GM12878 (cell line): ENCODE measurements at regions not wholly inside any gene's neighbourhood (a gene's known extent, or its start where the extent isn't known, plus 50 kb on each side); places are given as distances from the start of the nearest gene placed in this dataset.
"Not testable (repeated sequence)": the region's sequence is repeated elsewhere in the genome, so short reads cannot be mapped to it uniquely, and the experiment has no call there.

Experiments
- ATAC-seq: fragments of 200-7000 bp; cut with Tn5 transposase; 3 replicates; pipeline ENCODE4 v1.9.1; 2020; ENCODE audit warnings: mild to moderate bottlenecking, moderate library complexity
- BruUV-seq: library from RNA; stranded (reverse); fragments of 400-500 nt; replicated peaks from 2 replicates; lab custom pipeline; 2021; lab: Mats Ljungman, UMichigan
- CTCF ChIA-PET: fragments of 300-600 bp; sonication (Branson Sonifier 250); formaldehyde crosslinking; extraction: SDS; loops from one replicate; lab custom pipeline; 2021; ENCODE audit warnings: inconsistent platforms; lab: Yijun Ruan, JAX
- POLR2A ChIA-PET: fragments of 350-600 bp; formaldehyde crosslinking; extraction: SDS; loops from one replicate; lab custom pipeline; 2021; ENCODE audit warnings: inconsistent platforms; lab: Charles Lee
- RAD21 ChIA-PET: fragments of 300-600 bp; sonication (Branson Sonifier 250); formaldehyde crosslinking; loops from one replicate; lab custom pipeline; 2023; ENCODE audit warnings: antibody characterized with exemption; ENCODE audit not compliant: unreplicated experiment; lab: Charles Lee
- SMC1A ChIA-PET: fragments of 300-600 bp; sonication (Branson Sonifier 250); formaldehyde crosslinking; loops from one replicate; lab custom pipeline; 2023; ENCODE audit not compliant: unreplicated experiment, uncharacterized antibody; lab: Charles Lee
- DNase-seq: peaks from one replicate; pipeline ENCODE4 v3.0.0-alpha.2; 2011; ENCODE audit warnings: low read depth, low spot score
- FAIRE-seq: peaks from 3 replicates; lab custom pipeline; 2011; peaks lifted over from hg19 to GRCh38; lab: Jason Lieb, UNC
- H2AFZ ChIP-seq: 2 replicates; pipeline ENCODE4 v1.6.0; 2011; ENCODE audit warnings: low read depth, low read length, control low read depth; ENCODE audit not compliant: control insufficient read depth
- H3K27ac ChIP-seq: 2 replicates; pipeline ENCODE4 v1.5.1; 2011; ENCODE audit warnings: control low read depth; ENCODE audit not compliant: control insufficient read depth, insufficient read depth
- H3K27me3 ChIP-seq, 2 experiments: replicated peaks in 1 of 2; 2 replicates each; pipeline versions ENCODE4 v1.6.0 to v1.6.1; 2011; ENCODE audit warnings: low read length in 1 of 2; ENCODE audit not compliant: control insufficient read depth in 2 of 2, insufficient read depth in 2 of 2
- H3K36me3 ChIP-seq, 2 experiments: 2 replicates each; pipeline ENCODE4 v1.5.1; 2011; ENCODE audit warnings: low read length in 1 of 2; ENCODE audit not compliant: control insufficient read depth in 2 of 2, insufficient read depth in 2 of 2
- H3K4me1 ChIP-seq: 2 replicates; pipeline ENCODE4 v1.6.1; 2011; ENCODE audit warnings: mild to moderate bottlenecking, low read length, moderate library complexity, mixed read lengths; ENCODE audit not compliant: control insufficient read depth, insufficient read depth
- H3K4me2 ChIP-seq: 2 replicates; pipeline ENCODE4 v1.6.0; 2011; ENCODE audit warnings: control low read depth; ENCODE audit not compliant: control insufficient read depth, insufficient read depth
- H3K4me3 ChIP-seq: fragments of 200-600 bp; sonication (generic); 2 replicates; pipeline ENCODE4 v1.5.1; 2016
- H3K79me2 ChIP-seq: 2 replicates; pipeline ENCODE4 v1.6.0; 2011; ENCODE audit warnings: low read length; ENCODE audit not compliant: control insufficient read depth, insufficient read depth
- H3K9ac ChIP-seq: 2 replicates; pipeline ENCODE4 v1.8.0; 2011; ENCODE audit warnings: low read length, control low read depth, mixed read lengths; ENCODE audit not compliant: control insufficient read depth, insufficient read depth
- H3K9me3 ChIP-seq: replicated peaks from 3 replicates; pipeline ENCODE4 v1.5.1; 2011; ENCODE audit warnings: mild to moderate bottlenecking, low read length; ENCODE audit not compliant: control insufficient read depth, insufficient read depth
- H4K20me1 ChIP-seq: 2 replicates; pipeline ENCODE4 v1.6.0; 2011; ENCODE audit not compliant: control insufficient read depth, insufficient read depth
- CBFB ChIP-seq: IDR thresholded peaks from 2 replicates; pipeline ENCODE4 v1.6.1; 2016; ENCODE audit warnings: antibody characterized with exemption, low read depth
- MYB ChIP-seq: fragments of 150-350 bp; IDR thresholded peaks from 2 replicates; pipeline ENCODE4 v1.6.1; 2014; ENCODE audit warnings: mild to moderate bottlenecking, low read depth, low read length, borderline replicate concordance
- WGBS: methylation state at CpG from one replicate; pipeline ENCODE4 v1.1.6; 2016; ENCODE audit warnings: low lambda C conversion rate; ENCODE audit not compliant: insufficient replicate concordance, insufficient coverage; ENCODE audit errors: missing lambda C conversion rate; 5-methylcytosine and 5-hydroxymethylcytosine counted together
- in situ Hi-C: fragments of 300-500 bp; cut with MboI; formaldehyde crosslinking; loops from 9 replicates; pipeline ENCODE4 v1.14.3; 2018; ENCODE audit warnings: mixed read lengths
- intact Hi-C: fragments of 100-400 bp; cut with micrococcal nuclease; formaldehyde crosslinking; loops from one replicate; pipeline ENCODE4 v1.14.2; 2022; ENCODE audit not compliant: unreplicated experiment
- TF ChIP-seq, protein P1 (sequence below): fragments of 450-650 bp; IDR thresholded peaks from 2 replicates; pipeline ENCODE4 v1.6.1; 2018; ENCODE audit warnings: mild to moderate bottlenecking, low read depth, moderate library complexity; ENCODE audit not compliant: partially characterized antibody

DNA sequence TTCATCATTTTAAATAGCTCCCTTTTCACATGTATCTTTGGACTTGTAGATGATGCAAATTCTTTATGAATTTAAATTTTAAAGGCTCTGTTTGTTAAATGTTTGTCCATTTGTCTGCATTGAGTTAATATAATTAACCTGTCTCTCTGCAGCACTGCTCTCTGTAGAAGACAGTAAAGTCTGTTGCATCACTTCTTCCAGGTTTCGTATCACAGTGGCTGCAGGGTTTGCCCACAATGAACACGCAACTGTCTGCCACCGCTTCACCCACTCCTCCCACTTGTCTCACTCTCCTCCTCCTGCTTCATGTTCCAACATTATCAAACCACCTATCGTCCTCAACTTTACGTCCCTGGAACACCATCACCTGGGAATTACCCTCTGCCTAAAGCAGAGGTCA, 231.3 kb upstream of the SLC30A5 start:
- intact Hi-C loops (no loop called here), in situ Hi-C loops (no loop called here)
- no peak for DNase-seq
- TF ChIP-seq, protein P1, sequence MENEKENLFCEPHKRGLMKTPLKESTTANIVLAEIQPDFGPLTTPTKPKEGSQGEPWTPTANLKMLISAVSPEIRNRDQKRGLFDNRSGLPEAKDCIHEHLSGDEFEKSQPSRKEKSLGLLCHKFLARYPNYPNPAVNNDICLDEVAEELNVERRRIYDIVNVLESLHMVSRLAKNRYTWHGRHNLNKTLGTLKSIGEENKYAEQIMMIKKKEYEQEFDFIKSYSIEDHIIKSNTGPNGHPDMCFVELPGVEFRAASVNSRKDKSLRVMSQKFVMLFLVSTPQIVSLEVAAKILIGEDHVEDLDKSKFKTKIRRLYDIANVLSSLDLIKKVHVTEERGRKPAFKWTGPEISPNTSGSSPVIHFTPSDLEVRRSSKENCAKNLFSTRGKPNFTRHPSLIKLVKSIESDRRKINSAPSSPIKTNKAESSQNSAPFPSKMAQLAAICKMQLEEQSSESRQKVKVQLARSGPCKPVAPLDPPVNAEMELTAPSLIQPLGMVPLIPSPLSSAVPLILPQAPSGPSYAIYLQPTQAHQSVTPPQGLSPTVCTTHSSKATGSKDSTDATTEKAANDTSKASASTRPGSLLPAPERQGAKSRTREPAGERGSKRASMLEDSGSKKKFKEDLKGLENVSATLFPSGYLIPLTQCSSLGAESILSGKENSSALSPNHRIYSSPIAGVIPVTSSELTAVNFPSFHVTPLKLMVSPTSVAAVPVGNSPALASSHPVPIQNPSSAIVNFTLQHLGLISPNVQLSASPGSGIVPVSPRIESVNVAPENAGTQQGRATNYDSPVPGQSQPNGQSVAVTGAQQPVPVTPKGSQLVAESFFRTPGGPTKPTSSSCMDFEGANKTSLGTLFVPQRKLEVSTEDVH: no peak
- TF ChIP-seq CBFB (no peak), MYB (no peak)
- no peak overlapping the region for H3K4me2 ChIP-seq
- FAIRE-seq: no peak
- H2AFZ ChIP-seq: no peak overlapping the region
- ChIA-PET POLR2A (no interaction called here), SMC1A (no interaction called here), RAD21 (no interaction called here), CTCF (no interaction called here)
- no peaks in the 10 kb centered on the region for H3K27me3 ChIP-seq
- H3K9me3 ChIP-seq: no peaks in the 10 kb centered on the region
- no peaks in the 10 kb centered on the region for H3K79me2 ChIP-seq
- WGBS: 70% methylated on average over 5 of the region's 5 CpGs
- H3K4me1 ChIP-seq: no peaks in the 10 kb centered on the region
- H3K9ac ChIP-seq: no peak overlapping the region
- H3K36me3 ChIP-seq: no peaks in the 10 kb centered on the region
- no peak for ATAC-seq
- H3K27ac ChIP-seq: no peak overlapping the region
- H4K20me1 ChIP-seq: no peaks in the 10 kb centered on the region
- no peak overlapping the region for H3K4me3 ChIP-seq
- BruUV-seq: no TSS peak

DNA sequence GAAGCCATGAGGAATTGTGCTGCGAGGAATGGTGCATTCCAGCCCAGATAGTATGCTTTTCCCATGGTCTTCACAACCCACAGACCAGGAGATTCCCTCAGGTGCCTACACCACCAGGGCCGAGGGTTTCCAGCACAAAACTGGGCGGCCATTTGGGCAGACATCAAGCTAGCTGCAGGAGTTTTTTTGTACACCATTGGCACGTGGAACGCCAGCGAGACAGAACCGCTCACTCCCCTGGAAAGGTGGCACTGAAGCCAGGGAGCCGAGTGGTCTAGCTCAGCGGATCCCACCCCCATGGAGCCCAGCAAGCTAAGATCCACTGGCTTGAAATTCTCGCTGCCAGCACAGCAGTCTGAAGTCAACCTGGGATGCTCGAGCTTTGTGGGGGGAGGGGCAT, 228.6 kb upstream of the SLC30A5 start:
- H3K27ac ChIP-seq, BruUV-seq, H3K79me2 ChIP-seq, RAD21 ChIA-PET, POLR2A ChIA-PET, H2AFZ ChIP-seq, H3K27me3 ChIP-seq, H4K20me1 ChIP-seq, SMC1A ChIA-PET, H3K9ac ChIP-seq, DNase-seq, H3K4me1 ChIP-seq, intact Hi-C loops, H3K36me3 ChIP-seq, FAIRE-seq, CTCF ChIA-PET, ATAC-seq, H3K4me3 ChIP-seq, in situ Hi-C loops, H3K9me3 ChIP-seq, H3K4me2 ChIP-seq: not testable (repeated sequence)
- 40% methylated on average over 11 of the region's 11 CpGs for WGBS
